ENCODE measurements at regions not wholly inside any gene's neighbourhood (a gene's known extent, or its start where the extent isn't known, plus 50 kb on each side); places are given as distances from the start of the nearest gene placed in this dataset.

DNA sequence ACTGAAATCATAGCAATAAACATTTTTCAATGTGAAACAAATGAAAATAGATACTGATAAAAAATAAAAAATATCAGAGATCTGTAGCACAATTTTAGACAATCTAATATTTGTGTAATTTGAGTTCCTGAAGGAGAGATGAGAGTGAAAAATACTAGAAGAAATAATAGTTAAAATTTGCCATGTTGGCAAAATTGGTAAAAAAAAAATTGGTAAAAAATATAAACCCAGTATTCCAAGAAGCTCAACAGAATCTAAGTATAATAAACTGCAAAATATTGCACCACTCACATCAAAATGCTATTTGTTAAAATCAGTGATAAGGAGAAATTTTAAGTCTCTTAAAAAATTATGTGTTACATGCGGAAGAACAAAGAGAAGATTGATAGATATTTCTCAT, 1680.7 kb downstream of the PCDH7 start:
- TF ChIP-seq CTCF (conservative IDR thresholded peaks at IDR 0.05; ENCODE audit: low read length), result no peak
- no peak for TF ChIP-seq EZH2phosphoT487 (IDR thresholded peaks at IDR 0.05; ENCODE audit: borderline replicate concordance, low read depth, low read length)
